Kidney (tissue), 13 donors: ENCODE measurements at regions not wholly inside any gene's neighbourhood (a gene's known extent, or its start where the extent isn't known, plus 50 kb on each side); places are given as distances from the start of the nearest gene placed in this dataset.

Experiments
- DNase-seq, 5 donors: peaks; one replicate each; pipeline ENCODE4 v3.0.0-alpha.2; 2013 to 2020
- FAIRE-seq: peaks from 2 replicates; lab custom pipeline; 2012; peaks lifted over from hg19 to GRCh38; lab: Jason Lieb, UNC
- H3K27ac ChIP-seq, 2 donors: one replicate each; pipeline ENCODE4 v1.7.0; 2013; ENCODE audit warnings: low read depth in 2 of 2, low read length in 2 of 2, inconsistent platforms in 1 of 2
- H3K27me3 ChIP-seq: one replicate; pipeline ENCODE4 v1.7.1; 2013; ENCODE audit warnings: low read length, inconsistent platforms; ENCODE audit not compliant: control insufficient read depth, insufficient read depth
- H3K36me3 ChIP-seq, 3 donors: one replicate each; pipeline versions ENCODE4 v1.7.0 to v1.7.1; 2013; ENCODE audit warnings: low read length in 3 of 3, control low read depth in 1 of 3, inconsistent platforms in 1 of 3; ENCODE audit not compliant: insufficient read depth in 3 of 3, control insufficient read depth in 2 of 3
- H3K4me1 ChIP-seq, 3 donors: one replicate each; pipeline versions ENCODE4 v1.7.0 to v1.7.1; 2013; ENCODE audit warnings: low read length in 3 of 3, inconsistent platforms in 1 of 3, low read depth in 1 of 3; ENCODE audit not compliant: control insufficient read depth in 2 of 3, insufficient read depth in 2 of 3
- H3K4me3 ChIP-seq, 3 donors: one replicate each; pipeline versions ENCODE4 v1.7.0 to v1.8.1; 2013; ENCODE audit warnings: low read length in 3 of 3, control low read depth in 1 of 3, inconsistent platforms in 1 of 3
- H3K9ac ChIP-seq, 3 donors: one replicate each; pipeline versions ENCODE4 v1.7.0 to v1.7.1; 2013; ENCODE audit warnings: low read length in 3 of 3, control low read depth in 1 of 3, inconsistent platforms in 1 of 3
- H3K9me3 ChIP-seq, 3 donors: one replicate each; pipeline versions ENCODE4 v1.7.0 to v1.7.1; 2013; ENCODE audit warnings: low read length in 3 of 3, control low read depth in 1 of 3, inconsistent platforms in 1 of 3; ENCODE audit not compliant: control insufficient read depth in 2 of 3, insufficient read depth in 1 of 3
- intact Hi-C: fragments of 100-400 bp; cut with DNase I; formaldehyde crosslinking; loops from one replicate; pipeline ENCODE4 v1.11.1; 2022
- TF ChIP-seq, protein P1 (sequence below): IDR thresholded peaks from 3 replicates; pipeline ENCODE4 v1.5.1; 2012; ENCODE audit warnings: mild to moderate bottlenecking, moderate library complexity, borderline replicate concordance; ENCODE audit not compliant: insufficient read depth; ENCODE audit errors: extremely low read depth
- donor health status: control.
- donor health status: control.
- donor health status: control.
- donor health status: control.
- donor health status: control.
- donor health status: DM: yes; HTN: yes; CAD: no.
- donor health status: Normal renal cell carcinoma (clear cell type).

DNA sequence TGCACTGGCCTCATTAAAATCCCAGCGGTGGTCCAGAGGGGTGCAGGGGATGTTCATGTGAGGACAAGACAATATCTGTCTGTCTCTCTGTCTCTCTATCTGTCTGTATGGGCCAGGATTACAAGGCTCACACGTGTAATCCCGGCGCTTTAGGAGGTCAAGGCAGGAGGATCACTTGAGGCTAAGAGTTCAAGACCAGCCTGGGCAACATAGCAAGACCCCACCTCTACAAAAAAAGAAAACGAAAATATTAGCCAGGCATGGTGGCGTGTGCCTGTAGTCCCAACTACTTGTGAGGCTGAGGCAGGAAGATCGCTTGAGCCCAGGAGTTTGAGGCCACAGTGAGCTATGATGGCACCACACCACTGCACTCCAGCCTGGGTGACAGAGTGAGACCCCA, 117.1 kb downstream of the PHETA1 start:
- intact Hi-C loops: no loop called here
- Histone ChIP-seq H3K4me1 (no peaks in the 10 kb centered on the region), H3K27ac (no peak overlapping the region), H3K36me3 (no peaks in the 10 kb centered on the region), H3K9me3 (no peaks in the 10 kb centered on the region), H3K9ac (no peak overlapping the region), H3K27me3 (no peaks in the 10 kb centered on the region), H3K4me3 (no peak overlapping the region)
- DNase-seq (no peak), FAIRE-seq (no peak)
- TF ChIP-seq, protein P1, sequence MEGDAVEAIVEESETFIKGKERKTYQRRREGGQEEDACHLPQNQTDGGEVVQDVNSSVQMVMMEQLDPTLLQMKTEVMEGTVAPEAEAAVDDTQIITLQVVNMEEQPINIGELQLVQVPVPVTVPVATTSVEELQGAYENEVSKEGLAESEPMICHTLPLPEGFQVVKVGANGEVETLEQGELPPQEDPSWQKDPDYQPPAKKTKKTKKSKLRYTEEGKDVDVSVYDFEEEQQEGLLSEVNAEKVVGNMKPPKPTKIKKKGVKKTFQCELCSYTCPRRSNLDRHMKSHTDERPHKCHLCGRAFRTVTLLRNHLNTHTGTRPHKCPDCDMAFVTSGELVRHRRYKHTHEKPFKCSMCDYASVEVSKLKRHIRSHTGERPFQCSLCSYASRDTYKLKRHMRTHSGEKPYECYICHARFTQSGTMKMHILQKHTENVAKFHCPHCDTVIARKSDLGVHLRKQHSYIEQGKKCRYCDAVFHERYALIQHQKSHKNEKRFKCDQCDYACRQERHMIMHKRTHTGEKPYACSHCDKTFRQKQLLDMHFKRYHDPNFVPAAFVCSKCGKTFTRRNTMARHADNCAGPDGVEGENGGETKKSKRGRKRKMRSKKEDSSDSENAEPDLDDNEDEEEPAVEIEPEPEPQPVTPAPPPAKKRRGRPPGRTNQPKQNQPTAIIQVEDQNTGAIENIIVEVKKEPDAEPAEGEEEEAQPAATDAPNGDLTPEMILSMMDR: no peak

DNA sequence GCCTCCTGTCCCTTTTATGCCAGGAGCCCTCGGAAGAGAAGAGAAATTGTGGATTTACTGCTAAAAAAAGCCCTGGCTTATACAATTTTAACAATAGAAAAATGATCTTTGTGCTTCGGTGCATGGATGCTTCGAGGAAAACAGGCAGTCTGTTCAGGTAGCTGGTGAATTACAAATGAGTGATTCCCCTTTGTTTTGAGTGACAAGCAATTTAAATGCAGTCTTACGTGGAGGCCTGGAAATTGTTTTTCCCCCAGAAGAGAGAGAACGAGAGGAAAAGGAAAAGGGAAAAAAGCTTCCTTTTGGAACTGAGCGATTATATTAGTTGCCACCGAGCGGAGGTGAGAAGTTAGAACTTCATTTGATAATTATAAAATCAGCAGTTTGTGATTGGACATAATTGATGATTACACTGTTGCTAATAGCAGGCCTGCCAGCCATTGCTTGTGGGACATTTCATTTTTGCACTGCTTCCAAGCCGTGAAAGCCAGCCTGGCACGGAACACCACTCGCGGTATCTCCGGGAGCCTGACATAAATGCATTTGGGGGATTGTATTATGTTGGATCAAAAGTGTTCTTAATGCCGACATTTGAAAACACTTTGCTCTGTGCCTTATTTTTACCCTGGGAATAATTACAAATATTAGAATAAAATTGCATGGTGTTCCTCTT, 117.7 kb downstream of the PHETA1 start:
- Histone ChIP-seq H3K9me3 (peaks cover 0 to 5% (median 0%) of the 10 kb centered on the region in 3 donors), H3K27me3 (no peaks in the 10 kb centered on the region), H3K4me3 (no peak overlapping the region), H3K36me3 (no peaks in the 10 kb centered on the region), H3K9ac (no peak overlapping the region), H3K4me1 (no peaks in the 10 kb centered on the region), H3K27ac (no peak overlapping the region)
- TF ChIP-seq, protein P1: no peak
- intact Hi-C loops: no loop called here
- DNase-seq (no peak), FAIRE-seq (no peak)

DNA sequence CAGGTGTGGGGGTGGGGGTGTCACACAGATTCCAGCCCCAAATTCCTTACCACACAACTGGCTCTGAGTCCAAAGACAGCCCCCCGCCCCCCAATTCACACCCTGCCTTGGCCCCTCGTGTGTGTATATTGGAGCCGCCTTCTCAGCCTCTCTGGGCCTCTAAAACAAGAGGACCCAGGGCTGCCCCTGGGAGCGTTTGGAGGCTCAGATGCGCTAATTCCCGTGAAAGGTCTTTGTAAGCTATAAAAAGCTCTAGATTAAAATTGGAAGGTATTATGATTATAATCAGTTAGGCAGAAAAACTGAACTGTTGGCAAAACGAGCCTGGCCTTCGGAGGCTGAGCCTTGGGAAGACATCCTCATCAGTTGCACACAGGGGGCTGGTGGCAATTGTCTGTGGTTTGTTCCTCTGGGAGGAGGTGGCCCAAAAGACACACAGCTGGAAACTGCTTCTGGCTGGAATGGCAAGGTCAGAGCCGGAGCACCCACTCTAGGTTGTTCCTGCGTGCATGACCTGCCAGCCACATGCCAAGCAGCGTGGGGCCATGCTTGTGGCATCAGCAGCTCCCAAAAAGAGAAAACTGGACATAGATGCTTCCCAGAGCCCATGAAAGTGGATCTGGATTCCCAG, 118.5 kb downstream of the PHETA1 start:
- no peak for DNase-seq

More for the DNA sequence above, 118.5 kb downstream of the PHETA1 start:
- no peak for FAIRE-seq
- H3K27ac ChIP-seq: no peak overlapping the region
- no peaks in the 10 kb centered on the region for H3K27me3 ChIP-seq
- TF ChIP-seq, protein P1: no peak
- H3K9ac ChIP-seq: no peak overlapping the region
- H3K4me1 ChIP-seq: no peaks in the 10 kb centered on the region
- no peaks in the 10 kb centered on the region for H3K36me3 ChIP-seq
- intact Hi-C loops: no loop called here
- H3K9me3 ChIP-seq: peaks cover 0 to 11% (median 0%) of the 10 kb centered on the region in 3 donors
- H3K4me3 ChIP-seq: no peak overlapping the region
